ENCODE measurements at regions not wholly inside any gene's neighbourhood (a gene's known extent, or its start where the extent isn't known, plus 50 kb on each side); places are given as distances from the start of the nearest gene placed in this dataset.
"Not testable (repeated sequence)": the region's sequence is repeated elsewhere in the genome, so short reads cannot be mapped to it uniquely, and the experiment has no call there.

DNA sequence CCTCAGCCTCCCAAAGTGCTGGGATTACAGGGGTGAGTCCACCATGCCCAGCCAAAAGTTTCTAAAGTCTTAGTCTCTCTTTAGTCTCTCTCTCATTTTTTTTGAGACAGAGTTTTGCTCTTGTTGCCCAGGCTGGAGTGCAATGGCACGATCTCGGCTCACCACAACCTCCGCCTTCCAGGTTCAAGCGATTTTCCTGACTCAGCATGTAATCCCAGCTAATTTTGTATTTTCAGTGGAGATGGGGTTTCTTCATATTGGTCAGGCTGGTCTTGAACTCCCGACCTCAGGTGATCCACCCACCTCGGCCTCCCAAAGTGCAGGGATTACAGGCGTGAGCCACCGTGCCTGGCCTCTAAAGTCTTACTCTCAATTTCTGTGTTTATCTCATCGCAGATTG lies 100.1 kb upstream of the GRK3 start:
- intact Hi-C loops (cut with DNase I, micrococcal nuclease) = loop anchor here in 1 of 2 donors (5.0 kb wide), 2 partner anchors 238 to 308 kb away; no protein-coding TSS in a partner anchor
- DNase-seq, ATAC-seq: not testable (repeated sequence)

DNA sequence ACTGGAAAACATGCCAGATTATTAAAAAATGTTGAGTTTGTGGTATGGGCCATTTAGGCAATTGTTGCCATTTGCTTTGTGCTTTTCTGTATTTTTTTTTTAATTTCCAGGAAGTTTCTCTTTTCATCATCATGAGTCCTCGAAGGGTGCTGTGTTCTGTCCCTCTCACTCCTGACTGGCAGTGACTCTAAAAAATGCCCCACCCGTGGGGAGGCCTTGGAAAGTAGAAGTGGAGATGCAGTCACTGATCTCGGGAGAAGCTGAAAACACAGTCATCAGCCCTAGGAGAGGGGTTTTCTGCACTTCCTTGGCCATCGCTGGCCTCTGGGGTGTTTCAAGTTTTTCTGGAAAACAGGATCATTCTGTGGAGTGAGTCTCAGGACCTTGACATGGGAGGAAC lies 98.5 kb upstream of the GRK3 start:
- DNase-seq (no peak), ATAC-seq (no peak)
- intact Hi-C loops (cut with DNase I, micrococcal nuclease) = no loop called here

DNA sequence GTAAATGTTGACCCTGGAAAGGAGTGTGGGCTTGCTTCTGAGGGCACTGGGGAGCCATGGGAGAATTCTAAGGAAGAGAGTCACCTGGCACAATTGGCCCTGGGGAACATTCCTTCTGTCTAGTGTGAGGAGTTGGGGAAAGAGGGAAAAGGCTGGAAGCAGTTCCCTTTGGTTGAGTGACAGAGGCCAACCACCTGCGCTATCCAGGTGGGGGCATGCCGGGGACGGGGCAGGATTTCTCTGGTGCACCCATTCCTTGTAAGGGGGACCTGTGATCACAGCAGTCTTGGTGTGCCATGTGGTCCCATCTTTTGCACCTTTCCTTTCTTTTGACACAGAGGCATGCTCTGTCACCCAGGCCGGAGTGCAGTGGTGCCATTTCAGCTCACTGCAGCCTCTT lies 92.1 kb upstream of the GRK3 start:
- DNase-seq = no peak
- intact Hi-C loops (cut with DNase I, micrococcal nuclease) = loop anchor here in 1 of 2 donors (10.0 kb wide), 1 partner anchor 292 kb away; no protein-coding TSS in a partner anchor
- ATAC-seq = no peak

- intact Hi-C loops (cut with DNase I, micrococcal nuclease) = loop anchor here in 1 of 2 donors (10.0 kb wide), 1 partner anchor 289 kb away; no protein-coding TSS in a partner anchor
- peak; percentile 24 for ATAC-seq
- DNase-seq = no peak
Measured at GRCh38 chr22:25475257-25476022, 89.0 kb upstream of the GRK3 start.

DNA sequence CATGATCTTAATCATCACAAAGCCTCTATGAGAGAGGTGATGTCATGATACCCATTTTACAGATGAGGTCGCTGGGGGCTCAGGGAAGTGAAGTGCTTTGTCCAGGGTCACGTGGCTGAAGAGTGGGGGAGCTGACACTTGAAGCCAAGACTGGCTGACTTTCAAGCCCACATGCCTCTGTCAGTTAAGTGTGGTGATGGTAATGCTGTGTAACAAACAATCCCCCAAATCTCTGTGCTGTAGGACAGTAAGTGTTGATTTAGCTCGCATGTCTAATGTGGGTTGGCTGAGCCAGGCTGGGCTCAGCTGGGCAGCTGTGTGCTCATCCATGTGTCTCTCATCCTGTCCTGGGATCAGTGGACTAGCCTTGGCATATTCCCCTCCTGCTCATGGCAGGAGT lies 87.1 kb upstream of the GRK3 start:
- DNase-seq = no peak
- intact Hi-C loops (cut with DNase I, micrococcal nuclease) = loop anchor here in 1 of 2 donors (10.0 kb wide), 1 partner anchor 287 kb away; no protein-coding TSS in a partner anchor
- ATAC-seq = no peak

- intact Hi-C loops (cut with DNase I, micrococcal nuclease) = loop anchor here in 1 of 2 donors (10.0 kb wide), 1 partner anchor 287 kb away; no protein-coding TSS in a partner anchor
- no peak for ATAC-seq
- DNase-seq = no peak
Measured at GRCh38 chr22:25478111-25478510, 86.4 kb upstream of the GRK3 start.

DNA sequence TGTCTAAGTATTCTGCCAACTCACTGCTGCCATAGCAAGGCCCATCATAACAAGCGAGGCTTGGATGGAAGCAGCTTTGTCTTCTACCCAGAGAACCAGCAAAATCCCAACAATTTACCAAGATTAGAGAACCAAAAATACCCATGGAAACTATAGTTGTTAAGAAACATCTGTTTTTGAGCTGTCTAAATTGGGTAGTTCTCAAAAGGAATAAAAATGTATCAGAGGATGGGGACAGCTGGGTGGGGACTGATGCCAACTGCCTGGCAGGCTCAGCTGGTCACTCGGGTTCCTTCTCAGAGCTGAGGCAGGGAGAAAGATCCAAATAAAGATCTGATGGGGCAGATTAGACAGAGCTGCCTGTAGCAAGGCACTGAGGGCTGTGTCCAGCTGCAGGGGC lies 85.9 kb upstream of the GRK3 start:
- intact Hi-C loops (cut with DNase I, micrococcal nuclease) = loop anchor here in 1 of 2 donors (10.0 kb wide), 1 partner anchor 286 kb away; no protein-coding TSS in a partner anchor
- no peak for ATAC-seq
- no peak for DNase-seq

- intact Hi-C loops (cut with DNase I, micrococcal nuclease); ATAC-seq: not testable (repeated sequence)
Measured at GRCh38 chr22:25480868-25481267, 83.6 kb upstream of the GRK3 start.

GRCh38 chr22:25482091-25482760 lies 82.2 kb upstream of the GRK3 start:
- intact Hi-C loops (cut with DNase I, micrococcal nuclease) = no loop called here
- DNase-seq (no peak), ATAC-seq (no peak)

More at GRCh38 chr22:25480868-25481267, 83.6 kb upstream of the GRK3 start:
- DNase-seq = not testable (repeated sequence)

DNA sequence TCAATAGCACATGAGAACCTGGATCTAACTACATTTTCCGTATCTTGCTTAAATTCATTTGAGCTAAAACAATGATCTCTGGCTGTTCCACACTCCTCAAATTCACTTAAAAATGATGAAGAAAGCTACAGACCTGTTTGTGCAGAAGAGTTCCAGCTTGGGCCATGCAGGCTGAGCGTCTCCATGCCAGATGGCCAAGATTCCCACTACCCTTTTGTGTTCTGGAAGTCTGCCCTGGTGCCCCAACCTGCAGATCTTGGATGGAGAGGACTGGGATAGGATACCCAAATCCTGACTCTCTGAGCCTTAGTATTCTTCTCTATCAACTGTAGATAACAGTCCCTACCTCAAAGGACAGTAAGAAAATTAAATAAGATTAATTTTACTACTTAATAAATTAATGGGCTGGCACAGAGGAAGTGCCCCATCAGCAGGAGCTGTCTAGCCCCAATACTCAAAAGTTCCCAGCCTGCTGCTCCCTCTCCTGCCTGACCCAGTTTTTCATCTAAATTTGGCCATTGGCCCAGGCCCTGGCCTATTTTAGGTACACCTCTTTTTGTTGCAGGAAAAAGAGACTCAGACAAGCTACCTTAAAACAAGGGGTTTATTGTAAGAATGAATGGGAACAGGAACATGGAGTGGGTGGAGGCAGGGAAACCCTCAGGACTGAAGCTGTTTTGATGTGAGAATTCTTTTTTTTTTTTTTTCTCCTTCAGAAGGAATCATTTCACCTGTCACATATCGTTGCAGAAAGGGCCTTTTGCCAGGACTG lies 81.4 kb upstream of the GRK3 start:
- intact Hi-C loops (cut with DNase I, micrococcal nuclease) = no loop called here
- DNase-seq (no peak), ATAC-seq (peak; percentile 12)

GRCh38 chr22:25483931-25484330 lies 80.5 kb upstream of the GRK3 start:
- ATAC-seq = no peak
- DNase-seq = no peak
- intact Hi-C loops (cut with DNase I, micrococcal nuclease) = no loop called here

GRCh38 chr22:25484521-25485315 lies 79.8 kb upstream of the GRK3 start:
- no peak for DNase-seq
- no peak for ATAC-seq
- intact Hi-C loops (cut with DNase I, micrococcal nuclease) = no loop called here

GRCh38 chr22:25485626-25486545 lies 78.6 kb upstream of the GRK3 start:
- intact Hi-C loops (cut with DNase I, micrococcal nuclease) = no loop called here
- ATAC-seq (no peak), DNase-seq (no peak)

- intact Hi-C loops (cut with DNase I, micrococcal nuclease) = no loop called here
Measured at GRCh38 chr22:25487508-25487907, 77.0 kb upstream of the GRK3 start.

DNA sequence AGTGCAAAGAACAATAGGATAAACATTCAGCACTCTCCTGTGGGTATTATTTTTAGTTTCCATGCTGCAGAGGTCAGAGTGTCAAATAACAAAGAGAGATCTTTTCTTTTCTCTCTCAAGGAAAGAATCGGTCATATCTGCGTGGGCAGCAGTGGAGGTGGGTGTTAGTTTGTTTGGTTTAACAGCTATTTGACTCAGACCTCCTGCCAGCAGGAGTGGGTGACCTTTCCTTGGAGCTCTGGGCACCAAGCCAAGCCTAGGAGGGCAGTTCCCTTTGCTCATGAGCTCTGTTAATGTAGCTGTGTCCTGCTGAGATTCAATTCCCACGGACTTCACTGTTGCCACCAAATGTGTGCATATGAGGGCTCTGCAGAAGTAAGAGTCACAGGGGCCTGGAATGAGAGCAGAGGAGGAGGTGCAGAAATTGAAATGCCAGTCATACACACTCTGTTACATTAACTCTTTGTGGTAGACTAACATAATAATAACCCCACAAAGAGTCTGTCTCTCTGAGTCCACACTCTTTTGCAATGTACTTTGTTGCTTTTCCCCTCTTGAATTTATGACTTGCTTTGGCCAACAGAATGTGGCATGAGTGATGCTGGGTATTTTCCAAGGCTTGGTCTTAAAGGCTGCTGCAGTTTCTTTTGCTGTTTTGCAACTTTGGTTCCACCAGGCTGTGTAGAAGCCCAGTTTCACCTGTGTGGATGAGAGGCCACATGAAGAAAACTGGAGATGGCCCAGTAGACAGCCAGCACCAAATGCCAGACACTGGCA lies 76.0 kb upstream of the GRK3 start:
- intact Hi-C loops (cut with DNase I, micrococcal nuclease) = no loop called here
- ATAC-seq = peak; percentile 87

More at GRCh38 chr22:25487508-25487907, 77.0 kb upstream of the GRK3 start:
- no peak for ATAC-seq
- DNase-seq = no peak

DNA sequence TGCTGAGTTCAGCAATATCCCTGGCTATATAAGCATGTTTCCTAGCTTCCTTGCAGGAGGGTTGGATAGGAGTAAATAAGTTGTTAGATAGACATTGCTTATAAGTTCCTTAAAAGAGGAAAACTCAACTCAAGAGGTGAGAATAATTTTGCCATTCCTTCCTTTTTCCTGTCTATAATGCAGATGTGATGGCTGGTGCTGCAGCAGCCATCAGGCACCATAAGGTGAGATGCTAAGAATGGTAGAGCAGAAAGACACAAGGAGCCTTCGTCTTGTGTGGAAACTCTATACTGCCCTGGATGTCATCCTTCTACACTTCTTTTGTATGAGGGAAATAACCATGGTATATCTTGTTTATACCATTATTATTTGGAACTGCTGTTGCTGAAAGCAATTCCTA lies 74.5 kb upstream of the GRK3 start:
- no peak for ATAC-seq
- intact Hi-C loops (cut with DNase I, micrococcal nuclease) = no loop called here
- DNase-seq = no peak

More for the DNA sequence above, 76.0 kb upstream of the GRK3 start:
- peak in 1 of 2 donors; percentile 67 for DNase-seq

- intact Hi-C loops (cut with DNase I, micrococcal nuclease) = no loop called here
- ATAC-seq = no peak
- no peak for DNase-seq
Measured at GRCh38 chr22:25490896-25491295, 73.6 kb upstream of the GRK3 start.
